Heart right ventricle (tissue), 16 donors: ENCODE measurements at regions not wholly inside any gene's neighbourhood (a gene's known extent, or its start where the extent isn't known, plus 50 kb on each side); places are given as distances from the start of the nearest gene placed in this dataset.

Experiments used
- ATAC-seq, 8 donors: fragments of 200-7000 bp; cut with Tn5 transposase; one replicate each; pipeline ENCODE4 v1.9.1; 2020; ENCODE audit warnings: mild to moderate bottlenecking in 8 of 8, moderate library complexity in 8 of 8, moderate number of reproducible peaks in 1 of 8
- DNase-seq, 2 donors: peaks; one replicate each; pipeline ENCODE4 v3.0.0-alpha.2; 2020
- H3K27ac ChIP-seq, 10 donors: fragments of 200-600 bp; sonication (generic) in 2 of 10; one replicate each; pipeline versions ENCODE4 v1.5.0 to v1.8.0; 2020 to 2022; ENCODE audit warnings: mild to moderate bottlenecking in 3 of 10
- H3K27me3 ChIP-seq, 7 donors: fragments of 200-600 bp; one replicate each; pipeline ENCODE4 v1.8.0; 2021 to 2022; ENCODE audit warnings: mild to moderate bottlenecking in 2 of 7
- H3K36me3 ChIP-seq, 9 donors: fragments of 200-600 bp; sonication (generic) in 1 of 9; one replicate each; pipeline versions ENCODE4 v1.5.0 to v1.8.0; 2020 to 2022; ENCODE audit warnings: mild to moderate bottlenecking in 2 of 9
- H3K4me1 ChIP-seq, 9 donors: fragments of 200-600 bp; sonication (generic) in 1 of 9; one replicate each; pipeline versions ENCODE4 v1.5.0 to v1.8.0; 2020 to 2022; ENCODE audit warnings: mild to moderate bottlenecking in 4 of 9
- H3K4me3 ChIP-seq, 10 donors: fragments of 200-600 bp; sonication (generic) in 2 of 10; one replicate each; pipeline versions ENCODE4 v1.5.0 to v1.8.0; 2020 to 2022; ENCODE audit warnings: mild to moderate bottlenecking in 7 of 10, moderate library complexity in 2 of 10
- H3K9me3 ChIP-seq, 11 donors: fragments of 200-600 bp in 10 of 11; sonication (generic) in 2 of 11; one replicate each; pipeline versions ENCODE4 v1.5.0 to v1.8.0; 2013 to 2022; ENCODE audit warnings: mild to moderate bottlenecking in 2 of 11, control low read depth in 1 of 11, moderate library complexity in 1 of 11
- CTCF ChIP-seq, 9 donors: fragments of 200-600 bp; sonication (generic) in 2 of 9; IDR thresholded peaks; one replicate each; pipeline versions ENCODE4 v1.5.0 to v1.8.0; 2021 to 2022; ENCODE audit warnings: antibody characterized with exemption in 9 of 9, mild to moderate bottlenecking in 5 of 9, moderate library complexity in 1 of 9
- WGBS, 2 donors: extraction: QIAGEN DNeasy Blood & Tissue Kit; methylation state at CpG; one replicate each; pipeline ENCODE4 v1.1.7; 2013; ENCODE audit warnings: inconsistent platforms in 1 of 2; 5-methylcytosine and 5-hydroxymethylcytosine counted together
- intact Hi-C, 10 donors: fragments of 100-400 bp; cut with DNase I; formaldehyde crosslinking; loops; one replicate each; pipeline versions ENCODE4 v1.11.1 to v1.14.2; 2022
- donor health status: Arrhythmogenic right ventricular cardiomyopathy.
- donor health status: ischemic (EF 13 %, LVEDD 7.1; RV severe dilation, severe dysfunction).
- donor health status: healthy with polysubstance abuse.
- donor health status: DM: no; HTN: yes; CAD: no.
- donor health status: DM: no; HTN: no; CAD: no.
- donor health status: ischemic (EF 25% LVEDD 6.9; RV normal size, moderate dysfunction).
- donor health status: ischemic (EF 25% LVEDD 5.7; RV mildly dilated, moderate dysfunction).
- donor health status: healthy.
- donor health status: DM: yes; HTN: yes; CAD: no.
- donor health status: Ischemic cardiomyopathy.
- donor health status: ischemic (EF 35%, LVEDD 5.7; RV mildly dilated, moderate dysfunction).
- donor health status: nonischemic (EF 11% LVEDD 7.7; RV severe dilation, severe dysfunction).
- donor health status: DM: yes; HTN: yes; CAD: no.
- donor health status: PGD.
- donor health status: ischemic (EF 29% LVEDD 5.4; RV normal size, mild dysfunction).
- donor health status: nonischemic (EF 23%, LVEDD 6.1; RV moderate dilation, normal function).

GRCh38 chr2:16170675-16171424 is 230.5 kb downstream of the MYCN start:
- 81 to 84% methylated on average over 9 of the region's 9 CpGs for WGBS, 2 donors
- no peaks in the 10 kb centered on the region for H3K36me3 ChIP-seq
- H3K27ac ChIP-seq, result no peak overlapping the region
- intact Hi-C loops, result no loop called here
- ATAC-seq, result no peak
- no peaks in the 10 kb centered on the region for H3K4me1 ChIP-seq
- no peak overlapping the region for H3K4me3 ChIP-seq
- no peak for DNase-seq
- H3K9me3 ChIP-seq, result no peaks in the 10 kb centered on the region
- no peak for TF ChIP-seq CTCF (IDR thresholded peaks at IDR 0.05)
- H3K27me3 ChIP-seq, result peaks cover 0 to 19% (median 11%) of the 10 kb centered on the region in 7 donors

GRCh38 chr2:16169381-16169960 is 229.1 kb downstream of the MYCN start:
- peaks cover 0 to 23% (median 11%) of the 10 kb centered on the region in 7 donors for H3K27me3 ChIP-seq
- no peaks in the 10 kb centered on the region for H3K36me3 ChIP-seq
- ATAC-seq (no peak), DNase-seq (no peak)
- no peak overlapping the region for H3K27ac ChIP-seq
- no peak overlapping the region for H3K4me3 ChIP-seq
- 82 to 87% methylated on average over 8 of the region's 8 CpGs for WGBS, 2 donors
- intact Hi-C loops, result no loop called here
- H3K9me3 ChIP-seq, result no peaks in the 10 kb centered on the region
- no peak for TF ChIP-seq CTCF (IDR thresholded peaks at IDR 0.05)
- no peaks in the 10 kb centered on the region for H3K4me1 ChIP-seq

- H3K9me3 ChIP-seq, result no peaks in the 10 kb centered on the region
- H3K4me3 ChIP-seq, result no peak overlapping the region
- peaks cover 0 to 23% (median 11%) of the 10 kb centered on the region in 7 donors for H3K27me3 ChIP-seq
- ATAC-seq, result no peak
- no peak for DNase-seq
- 88 to 89% methylated on average over 24 of the region's 24 CpGs for WGBS, 2 donors
- no peaks in the 10 kb centered on the region for H3K36me3 ChIP-seq
- H3K27ac ChIP-seq, result no peak overlapping the region
- no peak for TF ChIP-seq CTCF (IDR thresholded peaks at IDR 0.05)
- no peaks in the 10 kb centered on the region for H3K4me1 ChIP-seq
- intact Hi-C loops, result no loop called here
Measured at GRCh38 chr2:16168506-16169264, 228.3 kb downstream of the MYCN start.

GRCh38 chr2:16167870-16168426 is 227.6 kb downstream of the MYCN start:
- intact Hi-C loops, result no loop called here
- DNase-seq, result no peak

More at GRCh38 chr2:16167870-16168426, 227.6 kb downstream of the MYCN start:
- Histone ChIP-seq H3K9me3 (no peaks in the 10 kb centered on the region), H3K4me3 (no peak overlapping the region), H3K4me1 (no peaks in the 10 kb centered on the region), H3K27me3 (peaks cover 0 to 23% (median 11%) of the 10 kb centered on the region in 7 donors), H3K36me3 (no peaks in the 10 kb centered on the region), H3K27ac (no peak overlapping the region)
- ATAC-seq, result no peak
- TF ChIP-seq CTCF (IDR thresholded peaks at IDR 0.05), result no peak
- WGBS, 2 donors, result 93 to 94% methylated on average over 7 of the region's 7 CpGs
